NCI-H524 treated with DMSO at 0.1 percent for 48 hours (cell line): ENCODE measurements at regions not wholly inside any gene's neighbourhood (a gene's known extent, or its start where the extent isn't known, plus 50 kb on each side); places are given as distances from the start of the nearest gene placed in this dataset.
"Not testable (repeated sequence)": the region's sequence is repeated elsewhere in the genome, so short reads cannot be mapped to it uniquely, and the experiment has no call there.

Source experiments
- DNase-seq: peaks from one replicate; lab custom pipeline; 2025; lab: John Stamatoyannopoulos, UW

DNA sequence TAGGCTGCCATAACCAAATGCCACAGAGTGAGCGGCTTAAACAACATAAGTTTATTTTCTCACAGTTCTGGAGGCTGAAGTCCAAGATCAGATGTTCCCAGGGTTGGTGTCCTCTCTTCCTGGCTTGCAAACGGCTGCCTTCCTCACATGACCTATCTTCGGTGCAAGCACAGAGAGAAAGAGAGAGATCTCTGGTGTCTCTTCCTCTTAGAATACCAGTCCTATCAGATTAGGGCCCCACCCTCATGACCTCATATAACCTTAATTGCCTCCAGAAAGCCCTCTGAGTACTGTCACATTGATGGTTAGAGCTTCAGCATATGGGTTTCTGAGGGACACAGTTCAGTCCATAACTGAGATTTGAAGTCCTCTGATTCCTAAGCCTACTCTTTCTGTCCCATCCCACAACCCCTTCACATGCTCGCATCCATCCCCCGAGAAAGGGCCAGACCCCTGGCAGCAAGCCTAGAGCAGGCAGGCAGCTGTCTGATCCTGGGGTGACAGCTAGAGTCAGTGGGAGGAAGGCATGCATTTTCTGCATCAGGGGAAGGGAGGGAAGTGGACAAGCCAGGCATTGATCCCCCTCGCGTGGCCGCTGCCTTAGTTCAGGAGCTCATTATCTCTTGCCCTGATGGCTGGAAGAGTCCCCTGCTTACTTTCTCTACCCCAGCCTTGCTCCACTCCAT is 114.1 kb downstream of the FAR1 start:
- no peak for DNase-seq

DNA sequence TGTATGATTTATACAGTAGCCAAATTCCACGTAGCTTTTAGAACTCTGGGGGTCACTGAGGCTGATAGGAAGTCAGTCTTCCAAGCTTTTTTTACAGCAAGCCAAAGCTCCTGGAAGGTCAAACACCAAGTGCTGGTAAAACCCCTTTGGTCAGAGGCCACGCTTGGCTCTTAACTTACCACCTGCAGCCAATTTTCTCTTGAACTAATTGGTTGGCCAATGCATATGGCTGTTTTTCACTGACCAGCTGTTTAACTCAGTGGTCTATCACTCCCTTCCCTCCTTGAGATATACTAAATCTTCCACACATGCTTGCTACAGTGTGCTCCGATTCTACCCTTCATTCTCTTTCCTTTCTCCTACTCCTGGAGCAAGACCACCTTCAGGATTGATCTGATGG is 116.0 kb downstream of the FAR1 start:
- DNase-seq = no peak

DNA sequence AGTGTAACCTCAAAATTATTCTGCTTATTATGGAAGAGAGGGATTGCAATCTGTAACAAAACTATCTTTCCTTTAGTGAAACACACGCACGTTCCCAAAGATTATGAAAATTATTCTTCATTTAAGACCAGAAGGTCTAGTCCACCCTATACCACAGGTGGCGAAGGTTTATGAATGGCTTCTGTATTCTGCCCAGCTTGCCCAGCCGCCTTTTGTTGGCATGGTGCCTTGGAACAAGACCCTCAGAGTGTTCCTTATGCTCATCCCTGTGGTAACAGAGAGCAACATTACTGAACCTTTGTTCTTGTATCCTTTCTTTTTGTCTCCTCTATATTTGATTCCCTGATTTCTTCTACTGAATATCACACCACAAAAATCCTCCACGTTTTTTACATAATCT is 116.4 kb downstream of the FAR1 start:
- DNase-seq = no peak

DNA sequence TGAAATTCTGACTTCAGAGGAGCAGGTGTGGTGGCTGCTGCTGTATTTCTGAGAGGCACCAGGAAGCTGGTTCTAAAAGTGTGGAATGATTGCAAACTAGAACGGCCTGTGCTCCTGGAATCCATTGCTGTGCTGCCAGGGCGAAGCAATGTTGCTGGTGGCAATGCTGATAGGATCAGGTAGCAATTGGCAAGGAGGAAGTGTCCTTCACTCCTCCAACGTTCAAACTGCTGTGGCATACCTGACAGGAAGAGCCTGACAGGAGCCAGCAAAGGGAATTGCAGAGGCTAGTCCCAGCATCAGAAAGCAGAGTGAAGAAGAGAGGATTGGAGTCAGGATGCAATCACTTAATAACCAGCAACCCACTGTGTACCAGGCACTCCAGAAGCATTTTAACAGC is 118.2 kb downstream of the FAR1 start:
- no peak for DNase-seq

DNA sequence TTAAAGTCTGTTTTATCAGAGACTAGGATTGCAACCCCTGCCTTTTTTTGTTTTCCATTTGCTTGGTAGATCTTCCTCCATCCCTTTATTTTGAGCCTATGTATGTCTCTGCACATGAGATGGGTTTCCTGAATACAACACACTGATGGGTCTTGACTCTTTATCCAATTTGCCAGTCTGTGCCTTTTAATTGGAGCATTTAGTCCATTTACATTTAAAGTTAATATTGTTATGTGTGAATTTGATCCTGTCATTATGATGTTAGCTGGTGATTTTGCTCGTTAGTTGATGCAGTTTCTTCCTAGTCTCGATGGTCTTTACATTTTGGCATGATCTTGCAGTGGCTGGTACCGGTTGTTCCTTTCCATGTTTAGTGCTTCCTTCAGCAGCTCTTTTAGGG is 129.1 kb downstream of the FAR1 start:
- DNase-seq = not testable (repeated sequence)

DNA sequence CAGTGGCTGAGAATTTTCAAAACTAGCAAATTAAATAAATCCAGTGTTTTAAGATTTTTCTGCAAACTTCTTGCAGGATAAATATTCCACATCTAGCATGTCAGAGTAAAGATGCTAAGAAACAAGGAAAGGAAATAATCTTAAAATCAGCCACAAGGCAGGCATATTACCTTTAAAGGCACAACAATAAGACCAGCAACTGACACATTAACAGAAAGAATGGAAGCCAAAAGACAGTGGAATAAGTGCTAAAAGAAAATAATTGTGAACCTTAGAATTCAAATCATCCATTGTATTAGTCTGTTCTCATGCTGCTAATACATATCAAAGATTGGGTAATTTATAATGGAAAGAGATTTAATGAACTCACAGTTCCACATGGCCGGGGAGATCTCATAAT is 132.4 kb downstream of the FAR1 start:
- DNase-seq = no peak

DNA sequence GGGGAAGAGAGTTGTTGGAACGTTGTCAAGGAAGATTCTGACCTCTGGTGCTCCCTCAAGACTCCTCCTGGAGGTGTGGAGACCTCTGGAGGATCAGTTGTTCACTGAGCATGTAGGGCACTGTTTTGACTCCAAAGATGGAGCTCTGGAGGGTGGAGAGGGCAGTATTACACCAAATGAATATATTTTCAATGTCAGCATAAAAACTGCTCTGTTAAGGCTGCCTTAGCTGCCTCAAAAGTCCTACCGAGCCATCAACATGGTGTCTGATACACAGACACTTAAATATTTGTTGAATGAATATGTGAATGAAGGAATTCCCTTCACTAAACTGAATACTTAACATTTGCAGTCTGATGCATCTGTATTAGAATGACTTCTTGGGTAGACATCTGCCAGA is 144.2 kb upstream of the SPON1 start:
- DNase-seq = no peak

DNA sequence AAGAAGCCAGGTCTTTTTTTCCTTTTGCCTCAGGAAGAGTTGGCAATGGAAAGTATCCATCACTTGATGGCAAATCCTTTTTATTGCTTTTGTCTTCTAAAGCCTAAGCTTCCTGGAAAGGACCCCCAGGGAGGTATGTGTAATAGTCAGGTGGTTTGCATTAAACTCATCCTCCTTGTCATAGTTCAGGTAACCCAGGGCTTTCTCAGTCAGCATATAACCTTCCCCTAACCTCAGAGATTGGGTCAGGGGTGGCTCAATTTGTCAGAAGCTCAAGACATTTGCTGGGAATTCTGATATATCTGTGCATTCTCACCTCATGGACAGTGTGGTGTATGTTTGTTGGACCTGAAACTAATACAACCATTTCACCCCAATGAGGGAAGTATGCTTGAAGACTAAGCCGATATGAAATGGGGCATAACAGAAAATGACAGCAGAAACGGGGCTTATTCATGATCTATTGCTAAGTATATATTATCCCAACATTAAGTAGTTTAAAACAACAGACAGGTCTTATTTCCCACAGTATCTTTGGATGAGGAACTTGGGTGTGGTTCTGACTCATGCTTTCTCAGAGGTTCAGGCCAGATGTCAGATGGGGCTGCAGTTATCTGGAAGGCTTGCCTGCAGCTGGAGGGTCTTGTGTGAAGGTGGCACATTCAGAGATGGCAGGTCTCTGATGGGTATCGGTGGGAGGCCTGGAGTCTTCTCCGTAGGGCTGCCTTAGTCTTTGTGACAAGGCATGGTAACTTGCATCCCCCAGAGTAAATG is 135.8 kb upstream of the SPON1 start:
- no peak for DNase-seq

DNA sequence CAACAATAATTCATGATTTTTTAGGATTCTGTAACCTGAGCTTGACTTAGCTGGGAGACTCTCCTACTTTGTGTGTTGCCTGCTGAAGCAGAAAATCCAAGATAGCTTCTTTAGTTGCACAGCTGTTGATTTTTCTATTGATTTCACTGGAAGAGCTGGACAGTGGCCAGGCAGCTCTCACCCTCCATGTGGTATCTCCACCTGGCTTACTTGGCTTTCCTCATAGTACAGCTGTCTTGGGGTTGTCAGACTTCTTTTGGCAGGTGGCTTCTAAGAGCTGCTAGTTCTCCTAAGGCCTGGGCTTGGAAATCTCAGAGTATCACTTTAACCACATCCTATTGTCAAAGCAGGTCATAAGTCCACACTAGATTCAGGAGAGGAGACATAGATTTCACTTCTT is 130.8 kb upstream of the SPON1 start:
- DNase-seq = peak; percentile 91

DNA sequence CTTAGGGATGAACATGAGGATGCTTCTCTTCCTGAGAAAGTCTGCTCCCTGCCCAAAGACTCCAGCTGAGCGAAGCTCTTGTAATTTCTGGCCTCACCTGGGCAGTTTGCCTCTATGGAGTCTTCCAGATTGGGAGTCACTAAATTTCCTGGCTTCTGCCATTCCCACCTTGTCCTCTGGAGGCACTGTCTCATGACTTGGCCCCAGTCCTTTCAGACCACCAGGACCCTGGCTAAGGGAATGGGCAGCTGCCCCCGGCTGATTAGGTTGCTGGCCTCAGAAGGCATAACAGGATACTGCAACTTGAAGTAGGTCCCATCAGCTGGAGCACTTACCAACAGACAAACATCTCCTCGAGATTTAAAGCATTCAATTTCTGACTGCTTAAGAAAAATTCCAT is 128.1 kb upstream of the SPON1 start:
- no peak for DNase-seq

DNA sequence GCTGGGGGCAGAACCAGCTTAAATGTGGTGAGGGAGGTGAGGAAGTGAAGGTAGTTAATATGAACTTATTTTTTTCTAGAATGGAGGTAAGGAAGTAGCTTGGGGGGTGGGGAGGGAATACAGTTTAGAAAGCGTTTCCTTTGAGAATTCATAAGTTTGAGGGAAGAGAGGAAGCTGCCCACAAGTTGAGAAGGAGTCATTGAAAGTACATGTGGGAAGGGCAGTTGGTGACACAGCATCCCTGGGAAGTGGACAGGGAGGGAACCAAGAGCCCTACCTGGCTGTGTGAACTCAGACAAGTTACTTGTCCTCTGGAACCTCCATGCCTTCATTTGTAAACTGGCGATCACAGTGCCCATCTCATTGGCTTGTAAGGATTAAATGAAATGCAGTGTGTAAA is 125.9 kb upstream of the SPON1 start:
- no peak for DNase-seq

DNA sequence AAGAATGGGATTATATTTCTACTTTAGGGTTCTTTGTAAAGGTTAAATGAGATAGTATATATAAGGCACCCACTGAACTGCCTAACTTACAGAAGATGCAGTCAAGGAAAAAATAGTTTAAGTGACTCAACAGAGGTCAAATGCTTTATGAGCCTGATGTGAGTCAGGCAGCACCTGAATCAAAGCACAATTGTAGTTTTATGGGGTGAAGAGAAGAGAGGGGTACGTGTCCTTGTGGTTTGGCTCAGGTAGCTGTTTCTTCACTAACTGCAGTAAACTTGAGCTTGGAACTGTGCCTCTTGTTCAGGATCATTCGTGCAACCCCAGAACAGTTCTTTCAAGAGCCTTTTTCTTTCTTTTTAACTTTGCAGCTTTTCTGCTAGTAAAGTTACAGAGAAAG is 125.2 kb upstream of the SPON1 start:
- no peak for DNase-seq

DNA sequence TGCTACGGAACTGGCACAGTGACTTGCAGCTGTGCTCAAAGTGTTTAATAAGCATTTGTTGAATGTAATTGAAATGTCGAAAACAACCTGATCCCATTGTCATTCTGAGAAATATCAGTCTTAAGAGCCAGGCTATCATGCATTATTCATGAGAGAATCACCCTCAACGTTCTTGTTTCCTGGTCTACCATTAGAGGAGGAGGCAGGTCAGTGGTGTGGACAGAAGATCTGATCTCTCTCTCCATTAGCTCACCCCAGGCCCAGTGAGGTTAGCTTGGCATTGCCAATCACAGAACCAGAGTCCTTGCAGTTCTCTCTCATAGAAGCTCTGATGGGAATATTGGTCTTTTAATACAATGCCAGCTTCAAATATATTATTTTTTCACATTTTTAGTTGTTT is 121.1 kb upstream of the SPON1 start:
- no peak for DNase-seq

DNA sequence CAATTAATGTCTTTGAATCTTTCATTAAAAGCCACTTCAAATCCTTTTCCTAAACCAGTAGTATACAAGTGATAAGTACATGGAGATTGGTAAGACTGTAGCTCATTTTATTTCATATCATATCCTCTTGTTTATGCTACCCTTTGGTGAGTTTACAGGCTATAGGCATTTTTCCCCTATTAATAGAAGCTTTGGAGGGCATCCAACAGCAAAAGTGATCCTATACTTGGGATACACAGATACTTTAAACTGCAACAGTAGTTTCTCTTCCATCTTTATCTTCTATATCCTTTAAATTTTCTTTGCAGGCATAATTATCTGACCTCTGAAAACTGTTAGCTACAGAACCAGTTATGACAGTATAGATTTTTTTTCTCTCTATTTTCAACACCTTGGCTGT is 114.5 kb upstream of the SPON1 start:
- no peak for DNase-seq

DNA sequence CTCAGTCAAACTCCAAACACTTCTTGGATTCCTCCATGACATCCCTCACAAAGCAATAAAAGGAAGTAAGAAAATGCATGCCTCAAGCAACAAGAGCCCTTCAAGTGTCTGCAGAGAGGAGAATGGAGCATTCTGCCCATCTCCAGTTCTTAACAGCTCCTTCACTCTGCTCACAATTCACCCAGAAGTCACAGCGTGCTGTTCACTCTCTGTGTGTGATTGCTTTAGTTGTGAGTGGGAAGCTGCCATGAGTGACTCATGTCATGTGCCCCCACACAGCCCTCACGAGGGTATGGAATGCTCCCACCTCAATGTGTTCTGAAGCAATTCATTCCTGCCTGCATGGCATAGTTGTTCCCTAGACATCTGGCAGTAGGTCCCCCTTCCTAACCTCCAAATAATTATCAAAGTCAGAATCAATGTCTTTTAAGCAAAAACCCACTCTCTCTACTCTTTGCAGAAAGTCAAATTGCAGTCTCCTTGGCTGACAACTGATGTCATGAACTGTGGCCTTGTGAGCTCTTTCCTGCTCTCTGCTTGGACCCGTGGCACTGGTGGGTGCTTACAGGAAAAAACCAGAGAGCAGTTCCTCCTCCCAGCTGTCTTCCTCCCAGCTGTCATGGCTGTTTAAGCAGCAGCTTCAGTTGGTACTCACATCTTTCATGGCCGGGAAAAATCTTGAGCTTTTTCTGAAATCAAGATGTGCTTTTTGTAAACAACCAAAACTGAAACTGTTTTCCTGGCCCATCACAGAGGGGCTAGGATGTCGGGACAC is 112.1 kb upstream of the SPON1 start:
- DNase-seq = no peak

DNA sequence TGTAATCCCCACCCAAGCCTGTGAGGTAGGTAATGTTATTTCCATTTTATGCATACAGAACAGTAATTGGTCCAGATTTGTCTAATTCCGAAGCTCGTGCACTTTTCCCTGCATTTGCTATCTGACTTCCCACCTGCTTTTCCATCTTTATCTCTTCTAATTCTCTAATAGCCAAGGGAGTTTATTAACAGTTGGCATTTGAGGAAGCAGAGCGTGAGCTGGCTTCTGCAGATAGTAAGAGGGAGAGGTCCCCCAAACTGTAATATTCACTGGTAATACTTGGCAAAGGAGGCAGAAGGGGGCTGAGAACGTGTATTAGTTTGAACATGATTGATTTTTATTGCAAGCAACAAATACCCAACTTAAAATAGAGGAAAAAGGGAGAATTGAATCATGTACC is 110.8 kb upstream of the SPON1 start:
- DNase-seq = no peak

DNA sequence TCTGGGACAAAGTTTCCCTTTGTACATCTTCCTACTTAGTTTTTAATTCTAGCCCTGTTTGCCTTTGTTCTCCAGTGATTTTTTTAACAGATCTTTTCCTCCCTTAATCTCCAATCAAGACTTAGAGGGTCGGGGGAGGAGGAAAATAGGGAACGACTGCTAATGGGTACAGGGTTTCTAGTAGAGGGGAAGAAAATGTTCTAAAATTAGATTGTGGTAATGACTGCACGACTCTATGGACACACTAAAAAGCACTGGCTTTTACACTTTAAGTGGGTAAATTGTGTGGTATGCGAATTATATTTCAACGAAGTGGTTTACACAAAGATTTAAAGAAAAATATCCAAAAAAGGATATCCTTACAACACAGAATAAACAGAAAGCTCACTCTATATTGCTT is 110.0 kb upstream of the SPON1 start:
- no peak for DNase-seq

DNA sequence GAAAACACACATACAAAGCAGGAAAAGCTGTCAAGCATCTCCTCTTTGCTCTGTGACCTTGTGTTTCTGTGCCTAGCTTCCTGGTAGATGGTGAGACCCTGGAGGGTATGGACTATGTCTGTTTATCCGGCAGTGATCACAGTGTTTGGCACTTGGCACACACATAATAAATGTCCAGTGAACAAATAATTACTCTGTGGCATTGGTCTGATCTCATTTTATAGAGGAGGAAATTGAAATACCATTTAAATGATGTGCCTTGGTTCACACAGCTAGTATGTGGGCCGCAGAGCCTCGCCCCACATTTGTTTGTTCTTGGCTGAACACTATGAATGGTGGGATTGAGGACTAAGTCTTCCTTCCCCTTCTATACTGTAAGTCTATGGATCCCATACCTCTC is 104.7 kb upstream of the SPON1 start:
- no peak for DNase-seq

DNA sequence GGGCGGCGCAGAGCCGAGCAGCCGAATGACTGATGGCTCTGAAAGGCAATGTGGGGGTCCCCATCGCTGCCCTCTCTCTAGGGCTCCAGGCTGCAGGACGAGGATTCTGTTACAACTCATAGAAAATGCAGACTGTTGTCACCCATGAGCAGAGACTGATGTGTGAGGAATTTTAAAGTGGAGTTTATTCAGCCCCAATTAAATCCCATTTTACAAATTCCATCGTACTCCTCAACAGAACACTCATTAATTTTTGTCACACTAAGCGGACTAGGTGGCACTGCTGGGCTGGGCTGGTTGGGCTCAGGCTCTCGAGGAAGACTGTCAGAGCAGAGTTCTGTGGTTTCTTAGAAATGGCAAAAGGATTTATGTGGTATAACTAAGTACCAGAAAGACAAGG is 102.6 kb upstream of the SPON1 start:
- no peak for DNase-seq

DNA sequence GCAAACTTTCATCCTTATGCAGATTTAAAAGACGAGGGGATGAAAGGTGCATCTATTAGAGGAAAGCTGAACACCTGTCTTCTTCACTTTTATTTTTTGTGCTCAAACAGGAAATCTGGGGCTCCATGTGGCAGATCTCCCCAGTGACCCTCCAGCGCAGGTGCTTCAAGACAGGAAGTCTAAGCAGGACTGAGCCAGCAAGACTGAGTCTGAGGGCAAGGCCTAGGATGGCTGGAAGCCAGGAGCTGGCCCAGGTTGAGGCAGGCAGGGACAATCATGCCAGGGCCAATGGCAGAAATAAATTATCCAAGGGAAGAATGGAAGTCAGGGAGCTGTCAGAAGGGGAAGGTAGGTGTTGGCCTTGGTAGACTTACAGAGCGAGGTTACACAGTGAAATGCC is 101.1 kb upstream of the SPON1 start:
- no peak for DNase-seq

DNA sequence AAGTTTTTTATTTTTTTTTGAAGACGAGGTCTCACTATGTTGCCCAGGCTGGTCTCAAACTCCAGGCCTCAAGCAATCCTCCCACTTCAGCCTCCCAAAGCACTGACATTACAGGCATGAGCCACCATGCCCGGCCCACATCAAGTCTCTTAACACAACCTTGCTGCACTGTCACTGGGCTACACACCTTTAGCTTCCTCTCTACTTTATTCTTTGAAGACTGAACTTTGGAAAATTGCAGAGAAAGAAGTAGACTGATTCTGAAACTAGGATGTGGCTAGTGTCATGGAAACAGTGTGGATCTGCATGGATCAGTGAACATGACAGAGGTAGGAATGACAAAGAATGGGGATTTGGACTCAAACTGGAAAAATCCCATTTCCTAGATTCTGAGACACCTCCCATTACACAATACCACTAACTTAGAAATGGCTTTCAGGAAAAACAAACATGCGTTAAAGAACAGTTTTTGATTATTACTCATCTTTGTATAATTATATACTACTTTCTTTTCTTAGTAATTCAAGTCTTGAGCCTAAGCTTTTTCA is 99.6 kb upstream of the SPON1 start:
- DNase-seq = no peak

DNA sequence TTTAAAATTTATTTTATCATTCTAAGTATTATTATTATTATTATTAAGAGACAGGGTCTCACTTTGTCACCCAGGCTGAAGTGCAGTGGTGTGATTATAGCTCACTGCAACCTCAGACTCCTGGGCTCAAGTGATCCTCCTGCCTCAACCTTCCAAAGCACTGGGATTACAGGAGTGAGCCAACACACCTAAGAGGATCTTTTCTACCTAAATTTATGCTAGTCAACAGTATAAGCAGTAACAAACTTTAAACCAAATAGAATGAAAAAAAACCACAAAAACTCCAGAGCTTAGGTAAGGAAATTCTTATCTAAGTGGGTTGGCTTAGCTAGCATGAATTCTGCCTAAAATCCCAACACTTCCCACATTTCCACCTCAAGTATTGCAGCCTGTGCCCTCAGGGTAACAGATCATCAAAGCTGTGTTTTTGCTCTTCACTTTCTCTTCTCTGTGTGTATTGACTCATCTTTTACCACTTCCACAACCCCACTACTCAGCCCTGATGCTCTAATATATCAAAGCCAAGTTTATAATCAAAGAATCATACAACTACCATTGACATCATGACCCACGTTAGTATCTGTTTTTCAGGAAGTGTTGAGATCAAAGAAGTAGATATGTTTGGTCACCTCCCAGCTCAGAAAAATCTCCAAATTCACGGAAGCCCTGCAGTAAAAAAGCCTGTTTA is 93.7 kb upstream of the SPON1 start:
- no peak for DNase-seq
